ENCODE measurements at regions not wholly inside any gene's neighbourhood (a gene's known extent, or its start where the extent isn't known, plus 50 kb on each side); places are given as distances from the start of the nearest gene placed in this dataset.

DNA sequence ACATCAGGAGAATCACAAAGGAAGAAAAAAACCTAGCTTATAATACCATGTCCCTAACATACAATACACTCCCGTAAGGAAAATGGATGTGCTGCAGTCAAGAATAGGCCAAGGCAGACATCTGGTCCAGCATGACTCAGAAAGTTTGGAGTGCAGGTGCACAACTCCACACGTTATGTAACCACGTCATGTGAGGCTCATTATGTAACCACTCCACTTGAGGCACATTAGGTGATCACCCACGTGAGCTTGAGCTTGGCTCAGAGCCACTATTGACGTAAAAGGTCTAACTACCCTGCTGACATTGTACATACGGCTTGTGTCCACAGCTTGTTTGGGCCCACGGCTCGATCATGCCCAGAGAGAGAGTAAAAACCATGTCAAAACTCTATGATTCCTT is 99.8 kb upstream of the C1orf21 start:
- TF ChIP-seq POLR2AphosphoS5 (IDR thresholded peaks at IDR 0.05) (no peak), POLR2A (IDR thresholded peaks at IDR 0.05) (no peak)
- TF ChIP-seq, protein P1, sequence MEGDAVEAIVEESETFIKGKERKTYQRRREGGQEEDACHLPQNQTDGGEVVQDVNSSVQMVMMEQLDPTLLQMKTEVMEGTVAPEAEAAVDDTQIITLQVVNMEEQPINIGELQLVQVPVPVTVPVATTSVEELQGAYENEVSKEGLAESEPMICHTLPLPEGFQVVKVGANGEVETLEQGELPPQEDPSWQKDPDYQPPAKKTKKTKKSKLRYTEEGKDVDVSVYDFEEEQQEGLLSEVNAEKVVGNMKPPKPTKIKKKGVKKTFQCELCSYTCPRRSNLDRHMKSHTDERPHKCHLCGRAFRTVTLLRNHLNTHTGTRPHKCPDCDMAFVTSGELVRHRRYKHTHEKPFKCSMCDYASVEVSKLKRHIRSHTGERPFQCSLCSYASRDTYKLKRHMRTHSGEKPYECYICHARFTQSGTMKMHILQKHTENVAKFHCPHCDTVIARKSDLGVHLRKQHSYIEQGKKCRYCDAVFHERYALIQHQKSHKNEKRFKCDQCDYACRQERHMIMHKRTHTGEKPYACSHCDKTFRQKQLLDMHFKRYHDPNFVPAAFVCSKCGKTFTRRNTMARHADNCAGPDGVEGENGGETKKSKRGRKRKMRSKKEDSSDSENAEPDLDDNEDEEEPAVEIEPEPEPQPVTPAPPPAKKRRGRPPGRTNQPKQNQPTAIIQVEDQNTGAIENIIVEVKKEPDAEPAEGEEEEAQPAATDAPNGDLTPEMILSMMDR (IDR thresholded peaks at IDR 0.05): no peak

All from breast epithelium (tissue), 3 donors.